Keratinocyte (primary cell): ENCODE measurements at regions not wholly inside any gene's neighbourhood (a gene's known extent, or its start where the extent isn't known, plus 50 kb on each side); places are given as distances from the start of the nearest gene placed in this dataset.

Source experiments
- DNase-seq: peaks from one replicate; pipeline ENCODE4 v3.0.0-alpha.2; 2011; ENCODE audit warnings: low read depth, missing footprints, low spot score
- FAIRE-seq: peaks from 2 replicates; lab custom pipeline; 2011; peaks lifted over from hg19 to GRCh38; lab: Jason Lieb, UNC
- H2AFZ ChIP-seq: 2 replicates; pipeline ENCODE4 v1.6.0; 2012; ENCODE audit warnings: low read length, control low read depth, inconsistent platforms; ENCODE audit not compliant: control insufficient read depth
- H3K27ac ChIP-seq: 2 replicates; pipeline ENCODE4 v1.5.1; 2011; ENCODE audit warnings: low read length; ENCODE audit not compliant: control insufficient read depth, insufficient read depth
- H3K27me3 ChIP-seq: 3 replicates; pipeline ENCODE4 v1.6.0; 2011; ENCODE audit warnings: low read length; ENCODE audit not compliant: control insufficient read depth, insufficient read depth; ENCODE audit errors: extremely low read depth
- H3K36me3 ChIP-seq, 2 experiments: 2 replicates in 1 of 2; 3 replicates in 1 of 2; pipeline ENCODE4 v1.5.1; 2011; ENCODE audit warnings: low read length in 2 of 2, mild to moderate bottlenecking in 1 of 2; ENCODE audit not compliant: control insufficient read depth in 2 of 2, insufficient read depth in 2 of 2; ENCODE audit errors: extremely low read depth in 1 of 2
- H3K4me1 ChIP-seq: 3 replicates; pipeline ENCODE4 v1.5.1; 2011; ENCODE audit warnings: low read length; ENCODE audit not compliant: control insufficient read depth, insufficient read depth; ENCODE audit errors: extremely low read depth
- H3K4me2 ChIP-seq: 3 replicates; pipeline ENCODE4 v1.6.0; 2011; ENCODE audit warnings: low read depth, low read length; ENCODE audit not compliant: control insufficient read depth, insufficient read depth; ENCODE audit errors: extremely low read depth
- H3K4me3 ChIP-seq, 3 experiments: fragments of 200-600 bp in 1 of 3; sonication (generic) in 1 of 3; 2 replicates in 2 of 3; 3 replicates in 1 of 3; pipeline ENCODE4 v1.5.1; 2011 to 2016; ENCODE audit warnings: low read length in 3 of 3, mild to moderate bottlenecking in 3 of 3, control low read depth in 2 of 3, inconsistent platforms in 1 of 3, low read depth in 1 of 3, mixed read lengths in 1 of 3, mixed run types in 1 of 3, moderate library complexity in 1 of 3; ENCODE audit not compliant: control insufficient read depth in 2 of 3, insufficient read depth in 2 of 3; ENCODE audit errors: extremely low read depth in 1 of 3
- H3K79me2 ChIP-seq: 2 replicates; pipeline ENCODE4 v1.6.0; 2012; ENCODE audit warnings: low read length; ENCODE audit not compliant: control insufficient read depth, insufficient read depth
- H3K9ac ChIP-seq: 3 replicates; pipeline ENCODE4 v1.6.0; 2011; ENCODE audit warnings: low read length; ENCODE audit not compliant: control insufficient read depth, insufficient read depth; ENCODE audit errors: extremely low read depth
- H3K9me1 ChIP-seq: 3 replicates; pipeline ENCODE4 v1.6.0; 2011; ENCODE audit warnings: low read length; ENCODE audit not compliant: control insufficient read depth, insufficient read depth; ENCODE audit errors: extremely low read depth
- H3K9me3 ChIP-seq: 2 replicates; pipeline ENCODE4 v1.5.1; 2012; ENCODE audit warnings: low read depth, low read length; ENCODE audit not compliant: control insufficient read depth
- H4K20me1 ChIP-seq: 3 replicates; pipeline ENCODE4 v1.6.0; 2011; ENCODE audit warnings: low read length; ENCODE audit not compliant: control insufficient read depth, insufficient read depth; ENCODE audit errors: extremely low read depth
- CTCF ChIP-seq, 3 experiments: IDR thresholded peaks in 1 of 3; conservative IDR thresholded peaks in 1 of 3; optimal IDR thresholded peaks in 1 of 3; 2 replicates in 2 of 3; 3 replicates in 1 of 3; pipeline versions ENCODE3 to v1.5.1; 2011; ENCODE audit warnings: low read length in 3 of 3, mild to moderate bottlenecking in 3 of 3, moderate library complexity in 2 of 3, control low read depth in 1 of 3, inconsistent platforms in 1 of 3; ENCODE audit not compliant: insufficient read depth in 2 of 3; ENCODE audit errors: extremely low read depth in 1 of 3
- EZH2 ChIP-seq: IDR thresholded peaks from one replicate; pipeline ENCODE4 v1.6.1; 2012; ENCODE audit warnings: inconsistent platforms, mild to moderate bottlenecking, low read length, moderate library complexity
- dilution Hi-C: fragments of 300-500 bp; cut with MboI; formaldehyde crosslinking; loops from one replicate; pipeline ENCODE4 v1.7.0; 2020; ENCODE audit warnings: low sequenced_read_pairs; ENCODE audit not compliant: extremely low pct_ligation_motif_present

- Histone ChIP-seq H2AFZ (no peak overlapping the region), H3K36me3 (no peaks in the 10 kb centered on the region), H3K9me1 (no peaks in the 10 kb centered on the region), H3K9ac (no peak overlapping the region), H3K4me1 (no peaks in the 10 kb centered on the region), H4K20me1 (no peaks in the 10 kb centered on the region), H3K27me3 (no peaks in the 10 kb centered on the region), H3K4me3 (no peak overlapping the region), H3K27ac (no peak overlapping the region), H3K4me2 (no peak overlapping the region), H3K79me2 (no peaks in the 10 kb centered on the region), H3K9me3 (no peaks in the 10 kb centered on the region)
- dilution Hi-C loops = no loop called here
- no peak for TF ChIP-seq EZH2
- TF ChIP-seq CTCF (optimal IDR thresholded peaks at IDR 0.05 in 1 of 3, IDR thresholded peaks at IDR 0.05 in 1 of 3, conservative IDR thresholded peaks at IDR 0.05 in 1 of 3; ENCODE audit: extremely low read depth in 1 of 3, insufficient read depth in 2 of 3, low read length in 3 of 3) = no peak
- no peak for DNase-seq
- no peak for FAIRE-seq
These were observed 412.9 kb upstream of the GRM7 start for GRCh38 chr3:6448011-6448410.

GRCh38 chr3:6449099-6449498, 411.8 kb upstream of the GRM7 start:
- H3K27me3 ChIP-seq = no peaks in the 10 kb centered on the region
- no peaks in the 10 kb centered on the region for H3K36me3 ChIP-seq
- H3K4me3 ChIP-seq = no peak overlapping the region
- no peaks in the 10 kb centered on the region for H3K4me1 ChIP-seq
- H3K27ac ChIP-seq = no peak overlapping the region
- no peaks in the 10 kb centered on the region for H3K9me3 ChIP-seq
- H3K79me2 ChIP-seq = no peaks in the 10 kb centered on the region
- no peak overlapping the region for H3K4me2 ChIP-seq
- no peak for FAIRE-seq
- H3K9me1 ChIP-seq = no peaks in the 10 kb centered on the region
- TF ChIP-seq CTCF (optimal IDR thresholded peaks at IDR 0.05 in 1 of 3, IDR thresholded peaks at IDR 0.05 in 1 of 3, conservative IDR thresholded peaks at IDR 0.05 in 1 of 3; ENCODE audit: extremely low read depth in 1 of 3, insufficient read depth in 2 of 3, low read length in 3 of 3) = no peak
- TF ChIP-seq EZH2 = no peak
- no peak overlapping the region for H2AFZ ChIP-seq
- DNase-seq = no peak
- no peaks in the 10 kb centered on the region for H4K20me1 ChIP-seq
- dilution Hi-C loops = no loop called here
- no peak overlapping the region for H3K9ac ChIP-seq
